ENCODE measurements at regions not wholly inside any gene's neighbourhood (a gene's known extent, or its start where the extent isn't known, plus 50 kb on each side); places are given as distances from the start of the nearest gene placed in this dataset.

- Histone ChIP-seq H3K27me3 (no peaks in the 10 kb centered on the region), H3K36me3 (no peaks in the 10 kb centered on the region), H3K4me3 (no peak overlapping the region), H3K27ac (no peak overlapping the region), H3K9me3 (no peaks in the 10 kb centered on the region), H3K4me1 (no peaks in the 10 kb centered on the region)
- DNase-seq = no peak
- ATAC-seq = no peak
- intact Hi-C loops (cut with DNase I) = no loop called here
- TF ChIP-seq CTCF (IDR thresholded peaks at IDR 0.05) = no peak
Measured at GRCh38 chr4:154084864-154085263, 296.0 kb upstream of the SFRP2 start.

GRCh38 chr4:154082760-154083535, 294.1 kb upstream of the SFRP2 start:
- DNase-seq (no peak), ATAC-seq (peak; percentile 27)

GRCh38 chr4:154081391-154081790, 292.5 kb upstream of the SFRP2 start:
- intact Hi-C loops (cut with DNase I) = no loop called here
- Histone ChIP-seq H3K36me3 (no peaks in the 10 kb centered on the region), H3K4me3 (no peak overlapping the region), H3K27me3 (no peaks in the 10 kb centered on the region), H3K4me1 (no peaks in the 10 kb centered on the region), H3K27ac (no peak overlapping the region), H3K9me3 (no peaks in the 10 kb centered on the region)
- no peak for ATAC-seq
- DNase-seq = no peak
- no peak for TF ChIP-seq CTCF (IDR thresholded peaks at IDR 0.05)

More at GRCh38 chr4:154082760-154083535, 294.1 kb upstream of the SFRP2 start:
- Histone ChIP-seq H3K36me3 (no peaks in the 10 kb centered on the region), H3K27me3 (no peaks in the 10 kb centered on the region), H3K4me1 (no peaks in the 10 kb centered on the region), H3K9me3 (no peaks in the 10 kb centered on the region), H3K4me3 (no peak overlapping the region), H3K27ac (no peak overlapping the region)
- no peak for TF ChIP-seq CTCF (IDR thresholded peaks at IDR 0.05)
- intact Hi-C loops (cut with DNase I) = no loop called here

GRCh38 chr4:154078504-154079350, 289.8 kb upstream of the SFRP2 start:
- ATAC-seq = peak; percentile 37
- no peak overlapping the region for H3K4me3 ChIP-seq
- no peaks in the 10 kb centered on the region for H3K36me3 ChIP-seq
- intact Hi-C loops (cut with DNase I) = no loop called here
- DNase-seq = no peak
- H3K27me3 ChIP-seq = no peaks in the 10 kb centered on the region
- TF ChIP-seq CTCF (IDR thresholded peaks at IDR 0.05) = no peak
- H3K9me3 ChIP-seq = no peaks in the 10 kb centered on the region
- no peaks in the 10 kb centered on the region for H3K4me1 ChIP-seq
- H3K27ac ChIP-seq = no peak overlapping the region

GRCh38 chr4:154076921-154077320, 288.0 kb upstream of the SFRP2 start:
- intact Hi-C loops (cut with DNase I) = no loop called here

More at GRCh38 chr4:154076921-154077320, 288.0 kb upstream of the SFRP2 start:
- Histone ChIP-seq H3K4me1 (no peaks in the 10 kb centered on the region), H3K27me3 (no peaks in the 10 kb centered on the region), H3K36me3 (no peaks in the 10 kb centered on the region), H3K4me3 (no peak overlapping the region), H3K27ac (no peak overlapping the region), H3K9me3 (no peaks in the 10 kb centered on the region)
- no peak for TF ChIP-seq CTCF (IDR thresholded peaks at IDR 0.05)
- ATAC-seq = no peak
- no peak for DNase-seq

Data from upper lobe of right lung (tissue), 1 donor.